NCI-H2196 treated with DMSO at 0.1 percent for 48 hours (cell line): ENCODE measurements at regions not wholly inside any gene's neighbourhood (a gene's known extent, or its start where the extent isn't known, plus 50 kb on each side); places are given as distances from the start of the nearest gene placed in this dataset.

Experiments used
- DNase-seq: peaks from one replicate; lab custom pipeline; 2025; ENCODE audit not compliant: unreplicated experiment; lab: John Stamatoyannopoulos, UW

- DNase-seq: no peak
Measured at GRCh38 chr6:50102676-50103075, 52.9 kb upstream of the DEFB112 start.

DNA sequence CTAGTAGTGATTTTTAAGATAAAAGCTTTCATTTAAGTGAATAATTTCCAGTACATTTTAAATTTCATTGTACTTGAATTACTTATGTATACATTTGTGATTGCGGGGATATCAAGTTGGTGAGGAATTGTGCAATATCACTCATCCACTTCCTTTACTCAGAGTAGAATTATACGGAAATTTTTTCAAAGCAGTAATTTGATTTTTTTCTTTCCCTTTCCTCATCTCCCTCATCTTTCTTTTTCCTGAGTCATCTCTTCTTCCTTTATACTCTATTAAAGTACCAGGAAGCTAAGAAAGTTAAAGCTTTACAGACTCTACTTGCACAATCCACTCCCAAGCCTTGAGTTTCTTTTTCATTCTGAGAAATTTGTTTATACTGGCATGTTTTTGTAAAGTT is 60.9 kb upstream of the DEFB112 start:
- DNase-seq: no peak

DNA sequence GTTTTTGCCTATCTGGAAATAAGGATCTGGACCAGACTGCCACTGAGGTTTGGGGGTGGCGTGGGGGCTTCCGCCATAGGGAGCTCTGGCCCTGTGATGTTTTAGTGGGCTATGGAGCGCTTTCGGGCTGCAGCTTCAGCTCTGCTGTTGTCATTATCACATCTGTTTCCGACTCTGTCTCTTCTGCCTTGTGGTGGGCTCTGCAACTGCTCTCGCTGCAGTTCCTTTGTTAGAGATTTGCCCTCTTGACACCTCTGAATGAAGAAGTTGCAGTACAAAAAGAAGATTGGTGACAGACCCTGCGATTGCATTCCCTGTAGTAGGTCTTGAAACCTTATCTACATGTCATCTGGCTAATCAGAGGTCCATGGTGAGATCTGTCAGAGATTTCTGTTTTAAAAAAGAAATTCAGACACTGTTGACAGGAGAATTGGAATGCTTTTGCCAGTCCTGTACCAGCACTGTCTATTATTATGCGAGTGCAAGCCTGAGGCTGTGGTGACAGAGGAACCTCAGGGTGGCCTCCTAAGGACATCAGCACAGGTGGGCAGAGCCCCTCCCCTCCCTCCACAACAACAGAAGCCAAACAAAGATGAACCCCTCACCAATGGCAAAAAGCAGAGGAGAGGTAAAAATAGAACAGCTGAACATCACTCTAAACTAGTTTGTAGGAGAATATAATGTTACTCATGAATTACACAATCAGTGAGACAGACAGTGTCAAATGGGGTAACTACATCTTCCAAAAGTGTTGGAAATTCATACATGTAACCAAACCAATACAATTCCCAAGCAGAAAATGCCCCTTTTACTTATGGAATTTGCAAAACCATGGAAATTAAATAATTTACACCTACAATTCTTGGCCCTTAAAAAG is 63.5 kb upstream of the DEFB112 start:
- DNase-seq: no peak

- no peak for DNase-seq
Measured at GRCh38 chr6:50116390-50116789, 66.7 kb upstream of the DEFB112 start.

DNA sequence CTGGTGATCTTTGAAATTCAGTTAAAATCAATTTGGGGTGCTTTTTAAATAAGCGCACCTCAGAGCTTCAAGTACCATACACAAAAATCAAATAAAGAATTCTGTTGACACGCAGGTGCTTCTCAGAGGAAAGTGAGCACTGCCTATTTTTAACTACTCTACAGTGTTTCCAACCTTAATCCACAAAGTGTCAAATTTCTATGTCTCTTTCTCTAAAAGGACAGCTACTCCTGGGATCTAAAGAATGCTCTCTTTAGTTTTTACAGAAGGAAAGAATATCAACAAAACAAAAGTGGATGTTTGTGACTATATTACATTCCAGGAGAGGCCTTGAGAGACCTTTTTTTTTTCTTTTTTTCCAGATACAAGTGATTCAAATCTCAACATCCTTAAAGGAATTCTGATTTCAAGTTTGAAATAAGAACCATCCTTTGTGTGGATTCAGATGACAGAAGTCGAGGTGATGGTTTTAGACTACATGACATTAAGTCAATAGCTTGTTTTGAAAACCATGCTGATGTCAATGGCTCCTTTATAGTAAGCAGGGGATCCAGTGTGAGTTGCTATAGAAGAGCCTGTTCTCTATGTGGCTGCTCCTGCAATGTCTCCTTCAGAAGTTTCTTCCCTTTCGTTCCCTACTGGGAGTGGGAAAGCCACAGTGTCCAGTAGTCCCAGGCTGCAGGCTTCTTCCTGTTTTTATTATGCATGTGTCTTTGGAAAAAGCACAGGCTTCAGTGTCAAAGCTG is 67.2 kb upstream of the DEFB112 start:
- DNase-seq: no peak

DNA sequence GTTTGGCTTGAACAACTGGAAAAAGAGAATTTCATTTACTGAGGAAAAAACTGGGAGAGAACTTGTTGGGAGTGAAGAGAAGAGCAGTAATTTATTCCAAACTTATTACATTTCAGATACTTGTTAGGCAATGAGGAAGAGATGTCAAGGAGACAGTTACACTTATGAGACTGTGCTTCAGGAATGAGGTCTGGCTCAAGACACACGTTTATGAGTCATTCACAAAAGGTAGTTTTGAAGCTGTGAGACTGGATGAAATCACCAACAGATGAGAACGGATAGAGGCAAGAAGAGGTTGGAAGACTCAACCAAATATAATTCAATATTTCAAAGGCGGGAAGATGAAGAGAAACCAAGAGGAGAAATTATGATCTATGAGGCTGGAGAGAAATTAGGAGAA is 70.6 kb upstream of the DEFB112 start:
- DNase-seq: no peak

DNA sequence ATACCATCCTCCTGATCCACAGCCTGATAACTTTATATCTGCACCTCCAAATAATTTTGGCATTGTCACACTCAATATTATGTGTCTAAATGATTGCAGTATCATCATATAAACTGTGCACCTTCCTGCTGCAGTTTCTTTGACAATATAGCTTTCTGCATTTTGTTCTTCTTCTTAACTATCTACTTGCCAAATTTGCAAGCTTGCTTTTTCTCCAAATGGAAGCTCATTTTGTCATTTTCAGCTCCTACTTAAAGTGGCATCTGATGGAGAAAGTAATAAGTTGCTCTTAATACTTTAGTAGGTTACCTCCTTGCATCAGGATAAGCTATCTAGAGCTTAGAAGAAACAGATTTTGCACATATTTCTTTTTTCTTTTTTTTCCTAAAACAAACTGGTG is 74.0 kb upstream of the DEFB112 start:
- no peak for DNase-seq

DNA sequence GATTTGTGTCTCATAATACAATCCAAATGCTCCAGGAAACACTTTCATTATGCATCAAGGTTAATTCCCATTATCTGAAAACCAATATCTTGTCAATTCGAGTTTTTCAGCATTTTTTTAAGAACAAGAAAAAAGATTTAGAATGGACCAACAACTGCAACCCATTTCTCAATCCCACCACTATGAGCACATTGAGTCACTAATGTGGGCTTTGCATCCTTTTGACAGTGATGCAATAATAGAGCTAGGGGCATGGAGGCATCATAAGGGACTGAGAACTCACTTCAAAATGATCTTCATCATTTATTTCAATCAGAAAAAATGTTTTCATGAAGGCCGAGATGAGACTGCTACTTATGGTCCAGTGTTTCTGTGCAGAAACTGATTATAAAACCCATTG is 74.8 kb upstream of the DEFB112 start:
- DNase-seq: no peak

DNA sequence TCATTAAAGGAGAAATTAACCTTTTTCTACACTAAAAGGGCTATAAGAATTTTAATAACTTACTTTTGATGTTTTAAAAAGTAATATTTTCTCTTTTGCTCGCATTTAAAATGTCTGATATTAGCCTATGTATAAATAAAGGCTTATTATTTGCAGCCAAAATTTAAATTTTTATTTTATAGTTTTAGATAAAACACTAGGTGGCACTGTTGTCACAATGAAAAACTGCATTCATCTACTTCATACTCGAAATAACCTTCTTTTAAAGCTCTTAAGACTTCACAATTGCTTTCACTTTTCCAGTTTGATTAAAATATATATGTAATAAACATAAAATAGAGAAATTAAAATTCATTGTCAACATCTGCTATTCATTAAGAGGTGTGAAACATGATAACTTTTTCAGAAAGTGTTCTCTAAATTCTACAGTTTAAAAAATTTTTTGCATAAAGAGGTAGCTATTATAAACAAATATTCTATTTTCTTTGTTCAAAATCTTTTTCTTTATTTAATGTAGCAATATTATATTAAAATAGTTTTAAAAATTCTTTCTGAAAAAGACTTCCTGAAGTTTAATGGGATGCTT is 78.8 kb upstream of the DEFB112 start:
- peak; percentile 2 for DNase-seq

DNA sequence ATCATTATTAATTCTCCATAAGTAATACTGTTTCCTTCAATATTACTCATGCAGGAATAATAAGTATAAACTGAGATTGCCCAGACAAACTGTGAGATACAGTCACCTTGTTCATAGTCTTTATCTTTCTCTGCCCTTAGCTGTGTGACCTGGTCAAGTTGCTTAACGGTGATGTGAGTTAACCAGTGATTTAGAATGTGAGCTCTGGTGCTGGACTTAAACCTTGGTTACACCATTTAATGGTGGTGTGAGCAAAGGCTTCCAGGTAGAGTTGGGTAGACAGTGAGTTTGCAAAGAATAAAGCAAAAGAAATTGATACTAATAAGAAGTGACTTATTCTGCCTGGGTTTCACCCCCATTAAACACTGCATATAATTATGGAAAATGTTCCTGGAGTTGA is 86.2 kb upstream of the DEFB112 start:
- no peak for DNase-seq

DNA sequence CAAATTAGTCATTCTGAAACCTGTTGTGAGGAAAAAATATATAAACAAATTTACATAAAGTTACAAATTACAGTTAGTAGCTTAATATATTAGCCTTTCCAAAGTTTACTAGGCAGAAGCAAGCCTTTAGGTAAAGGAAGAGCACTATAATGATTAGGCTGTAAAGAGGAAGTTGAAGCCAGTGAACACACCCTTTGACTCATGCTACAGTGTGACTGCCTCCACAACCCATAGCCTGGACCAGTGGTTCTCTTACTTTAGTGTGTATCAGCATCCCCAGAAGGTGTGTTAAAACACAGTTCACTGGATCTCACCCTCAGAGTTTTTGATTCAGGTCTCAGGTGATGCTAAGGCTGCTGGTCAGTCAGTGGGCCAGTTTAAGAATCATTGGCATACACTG is 91.4 kb upstream of the DEFB112 start:
- DNase-seq: no peak

DNA sequence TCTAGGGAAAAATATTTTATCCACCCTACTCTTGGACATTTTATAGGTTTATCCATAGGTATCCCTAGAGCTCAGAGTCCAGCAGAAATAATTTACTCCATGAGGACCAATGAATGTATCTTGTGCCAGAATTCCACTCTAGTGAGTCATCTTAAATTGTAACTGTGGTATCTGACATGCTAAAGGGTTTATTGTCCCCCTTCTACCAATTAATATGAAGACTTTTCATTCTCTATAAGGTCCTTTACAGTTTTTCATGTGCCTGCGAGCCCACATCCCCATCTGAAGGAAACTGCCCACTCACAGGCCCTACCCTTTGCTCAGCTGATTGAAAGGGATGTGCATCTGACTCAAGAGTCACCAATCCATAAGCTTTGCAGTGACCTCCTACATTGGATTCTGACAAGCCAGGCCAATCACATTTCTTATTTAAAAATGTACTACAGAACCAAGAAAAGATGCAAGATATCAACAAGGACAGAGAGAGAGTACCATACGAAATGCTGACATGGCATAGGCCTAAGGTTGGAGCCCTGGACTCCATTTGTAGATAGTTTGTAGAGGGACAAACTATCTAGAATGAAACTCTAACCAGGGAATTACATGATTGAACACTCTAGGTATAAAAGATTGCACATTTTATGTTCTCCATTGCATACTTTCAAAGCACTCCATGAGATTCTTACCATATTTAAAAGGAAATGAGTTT is 93.4 kb upstream of the DEFB112 start:
- no peak for DNase-seq

- DNase-seq: no peak
Measured at GRCh38 chr6:50145125-50145524, 95.4 kb upstream of the DEFB112 start.

- DNase-seq: no peak
Measured at GRCh38 chr6:50147371-50147770, 97.6 kb upstream of the DEFB112 start.

GRCh38 chr6:50180646-50181045 is 130.9 kb upstream of the DEFB112 start:
- DNase-seq: no peak

DNA sequence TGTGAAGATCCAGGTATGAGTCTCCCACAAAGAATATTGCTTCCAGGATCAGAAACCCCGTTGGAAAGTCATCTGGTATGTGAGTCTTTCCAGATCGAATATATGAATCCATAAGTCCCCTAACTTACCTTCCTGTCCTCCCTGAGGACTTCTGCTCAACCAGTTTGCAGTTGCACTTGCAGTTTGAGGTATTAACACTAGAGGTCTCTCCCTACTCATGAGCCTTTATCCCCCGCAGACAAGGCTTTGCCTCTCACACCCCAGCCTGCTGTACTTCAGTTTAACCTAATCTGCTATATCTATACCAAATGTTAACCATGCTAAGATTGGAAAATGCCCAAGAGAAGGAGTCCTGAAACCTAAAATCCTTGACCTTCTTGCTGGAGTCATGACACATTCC is 135.3 kb upstream of the DEFB112 start:
- DNase-seq: no peak

- no peak for DNase-seq
Measured at GRCh38 chr6:50187351-50187921, 137.7 kb upstream of the DEFB112 start.

DNA sequence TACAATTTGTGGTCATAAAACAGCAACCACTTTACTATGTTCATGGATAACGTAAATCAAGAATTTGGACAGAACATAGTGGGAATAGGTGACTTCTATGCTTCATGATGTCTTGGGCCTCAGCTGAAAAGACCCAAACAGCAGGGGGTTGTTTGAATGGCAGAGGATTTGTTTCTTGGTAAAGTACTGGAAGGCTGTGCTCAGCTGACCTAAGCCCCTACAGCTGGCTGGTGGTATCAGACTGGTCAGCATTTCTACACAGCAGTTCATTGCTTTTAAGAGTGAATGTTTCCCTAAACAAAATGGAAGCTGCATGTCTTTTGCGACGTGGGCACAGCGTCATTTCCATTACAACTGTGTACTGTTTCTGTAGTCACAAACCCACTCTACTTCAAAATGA is 148.5 kb upstream of the DEFB112 start:
- no peak for DNase-seq

GRCh38 chr6:50202766-50203165 is 153.0 kb upstream of the DEFB112 start:
- no peak for DNase-seq

DNA sequence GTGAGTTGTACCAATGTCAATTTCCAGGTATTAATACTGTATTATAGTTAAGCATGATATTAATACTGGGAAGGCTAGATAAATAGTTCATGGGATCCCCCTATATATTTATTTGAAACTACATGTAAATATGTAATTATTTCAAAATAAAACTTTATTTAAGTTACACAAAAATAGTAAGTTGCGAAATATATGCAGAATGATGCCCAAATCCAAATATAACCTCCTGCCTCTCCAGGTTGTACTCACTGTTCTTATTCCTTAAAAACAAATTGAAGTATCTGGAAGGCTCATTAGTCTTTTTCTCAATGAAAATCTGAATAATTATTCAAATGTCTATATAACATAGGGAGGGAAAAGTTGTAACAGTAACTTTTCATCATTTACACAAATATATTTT is 161.9 kb upstream of the DEFB112 start:
- DNase-seq: no peak

- no peak for DNase-seq
Measured at GRCh38 chr6:50213146-50213545, 163.4 kb upstream of the DEFB112 start.
